ENCODE measurements at regions not wholly inside any gene's neighbourhood (a gene's known extent, or its start where the extent isn't known, plus 50 kb on each side); places are given as distances from the start of the nearest gene placed in this dataset.

DNA sequence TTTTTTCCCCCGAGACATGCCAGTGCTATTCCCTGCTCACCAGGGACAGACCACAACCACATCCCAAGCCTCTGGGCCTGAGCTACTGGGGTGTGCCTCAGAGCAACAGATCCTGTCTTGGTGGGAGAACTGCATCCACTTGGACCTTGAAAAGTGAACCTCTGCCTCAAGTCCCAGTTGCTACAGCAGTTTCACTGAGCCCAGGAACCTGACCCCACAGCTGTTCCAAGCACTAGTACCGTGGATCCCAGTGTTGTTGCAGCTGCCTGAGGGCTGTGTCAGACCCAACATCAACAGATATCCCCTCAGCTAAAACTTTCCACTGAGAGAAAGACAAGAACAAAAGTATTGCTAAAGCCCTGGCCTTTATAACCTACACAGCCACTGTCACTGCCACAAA, 373.0 kb downstream of the PLPP3 start:
- Histone ChIP-seq H3K9me3 (ENCODE audit: control insufficient read depth, low read length) (no peaks in the 10 kb centered on the region), H3K27ac (ENCODE audit: low read depth in 1 of 2, low read length in 2 of 2) (no peak overlapping the region), H3K4me3 (ENCODE audit: low read length in 2 of 2) (no peak overlapping the region), H3K4me1 (ENCODE audit: control insufficient read depth in 1 of 2, insufficient read depth in 2 of 2, low read length in 2 of 2) (no peaks in the 10 kb centered on the region), H3K27me3 (ENCODE audit: control insufficient read depth in 1 of 2, insufficient read depth in 2 of 2, low read length in 1 of 2) (no peaks in the 10 kb centered on the region), H3K36me3 (ENCODE audit: control insufficient read depth in 1 of 2, insufficient read depth in 2 of 2, low read length in 1 of 2) (no peaks in the 10 kb centered on the region)
- DNase-seq (no peak), ATAC-seq (ENCODE audit: low FRiP score) (no peak)
- intact Hi-C loops (cut with DNase I): no loop called here
- WGBS, 2 donors: 76 to 81% methylated on average over 2 of the region's 2 CpGs

DNA sequence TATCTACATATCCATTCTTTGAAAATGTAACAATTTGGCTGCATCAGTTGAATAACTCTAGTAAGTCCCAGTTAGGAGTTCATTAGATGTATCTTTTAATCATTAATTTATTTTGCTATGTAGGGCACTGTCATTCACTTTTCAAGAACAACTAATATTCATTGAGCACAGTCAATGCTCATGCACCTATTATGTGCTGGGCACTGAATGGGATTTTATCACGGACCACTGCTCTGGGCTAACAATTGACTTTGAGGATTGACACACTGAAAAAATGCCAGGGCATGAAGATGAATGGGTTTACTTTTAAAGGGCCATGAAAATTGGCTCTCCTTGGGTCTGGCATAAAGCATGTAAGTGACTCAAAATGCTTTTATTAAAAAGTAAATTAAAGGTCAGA, 375.2 kb downstream of the PLPP3 start:
- Histone ChIP-seq H3K4me3 (ENCODE audit: low read length in 2 of 2) (no peak overlapping the region), H3K4me1 (ENCODE audit: control insufficient read depth in 1 of 2, insufficient read depth in 2 of 2, low read length in 2 of 2) (no peaks in the 10 kb centered on the region), H3K27ac (ENCODE audit: low read depth in 1 of 2, low read length in 2 of 2) (no peak overlapping the region), H3K27me3 (ENCODE audit: control insufficient read depth in 1 of 2, insufficient read depth in 2 of 2, low read length in 1 of 2) (no peaks in the 10 kb centered on the region), H3K9me3 (ENCODE audit: control insufficient read depth, low read length) (no peaks in the 10 kb centered on the region), H3K36me3 (ENCODE audit: control insufficient read depth in 1 of 2, insufficient read depth in 2 of 2, low read length in 1 of 2) (no peaks in the 10 kb centered on the region)
- ATAC-seq (ENCODE audit: low FRiP score): no peak
- DNase-seq: no peak
- WGBS, 2 donors: 75 to 76% methylated on average over 1 of the region's 1 CpG
- intact Hi-C loops (cut with DNase I): no loop called here

DNA sequence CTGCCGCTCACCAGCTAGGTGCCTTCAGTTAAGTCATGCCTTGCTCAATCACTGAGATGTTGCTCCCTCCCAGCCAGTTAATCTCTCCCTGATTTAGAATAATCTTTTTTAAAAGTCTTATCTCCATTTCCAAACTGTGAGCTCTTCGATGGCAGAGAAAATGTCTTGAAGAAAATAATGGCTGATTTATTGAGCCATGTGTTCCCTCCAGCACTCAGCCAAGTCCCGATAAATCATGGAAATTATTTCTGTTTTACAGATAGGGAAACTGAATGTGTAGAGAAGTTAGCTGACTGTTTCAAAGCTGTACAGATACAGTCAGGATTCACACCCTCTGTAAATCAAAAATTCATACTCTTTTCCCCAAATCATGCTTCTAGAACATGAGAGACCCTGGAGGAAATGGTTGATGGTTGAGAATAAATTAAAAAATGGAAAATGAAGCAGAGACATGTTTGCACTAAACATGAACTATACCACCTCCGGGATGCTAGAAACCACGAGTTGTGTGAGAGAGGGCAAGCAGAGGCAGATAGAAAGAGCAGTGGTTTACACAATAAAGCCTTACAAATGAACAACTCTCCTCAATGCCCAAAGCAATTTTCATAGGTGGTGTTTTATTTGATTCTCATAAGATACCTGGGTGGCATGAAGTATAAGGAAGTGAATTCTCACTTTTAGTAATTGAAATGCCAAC, 376.4 kb downstream of the PLPP3 start:
- intact Hi-C loops (cut with DNase I): no loop called here
- no peak overlapping the region for H3K27ac ChIP-seq (ENCODE audit: low read depth in 1 of 2, low read length in 2 of 2)

DNA sequence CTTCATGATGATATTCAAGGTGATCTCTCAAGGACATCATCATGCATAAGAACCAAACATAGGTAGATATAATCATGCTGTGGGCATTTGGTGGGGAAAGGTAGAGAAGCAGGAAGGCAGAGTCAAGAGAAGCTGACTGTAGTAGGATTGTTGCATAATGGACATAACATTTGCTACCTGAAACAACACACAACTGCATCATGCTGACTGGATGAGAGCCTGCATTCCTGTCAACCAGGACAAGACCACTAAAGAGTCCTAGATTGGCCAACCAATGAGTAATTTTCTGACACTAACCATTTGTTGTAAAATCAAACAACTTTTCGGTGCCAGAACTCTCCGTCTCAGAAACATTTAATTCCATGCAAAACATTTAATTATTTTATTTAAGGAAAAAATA, 377.2 kb downstream of the PLPP3 start:
- DNase-seq (no peak), ATAC-seq (ENCODE audit: low FRiP score) (no peak)
- Histone ChIP-seq H3K9me3 (ENCODE audit: control insufficient read depth, low read length) (no peaks in the 10 kb centered on the region), H3K4me1 (ENCODE audit: control insufficient read depth in 1 of 2, insufficient read depth in 2 of 2, low read length in 2 of 2) (peaks cover 0 to under 1% of the 10 kb centered on the region in 2 donors), H3K4me3 (ENCODE audit: low read length in 2 of 2) (no peak overlapping the region), H3K27me3 (ENCODE audit: control insufficient read depth in 1 of 2, insufficient read depth in 2 of 2, low read length in 1 of 2) (peaks cover 0 to 2% of the 10 kb centered on the region in 2 donors), H3K27ac (ENCODE audit: low read depth in 1 of 2, low read length in 2 of 2) (no peak overlapping the region), H3K36me3 (ENCODE audit: control insufficient read depth in 1 of 2, insufficient read depth in 2 of 2, low read length in 1 of 2) (no peaks in the 10 kb centered on the region)
- intact Hi-C loops (cut with DNase I): no loop called here
- WGBS, 2 donors: 81 to 83% methylated on average over 2 of the region's 2 CpGs

More for the DNA sequence above, 376.4 kb downstream of the PLPP3 start:
- no peaks in the 10 kb centered on the region for H3K27me3 ChIP-seq (ENCODE audit: control insufficient read depth in 1 of 2, insufficient read depth in 2 of 2, low read length in 1 of 2)
- H3K36me3 ChIP-seq (ENCODE audit: control insufficient read depth in 1 of 2, insufficient read depth in 2 of 2, low read length in 1 of 2): no peaks in the 10 kb centered on the region
- H3K4me3 ChIP-seq (ENCODE audit: low read length in 2 of 2): no peak overlapping the region
- DNase-seq: no peak
- ATAC-seq (ENCODE audit: low FRiP score): peak; percentile 44
- 40 to 65% methylated on average over 5 of the region's 5 CpGs for WGBS, 2 donors
- H3K9me3 ChIP-seq (ENCODE audit: control insufficient read depth, low read length): no peaks in the 10 kb centered on the region
- H3K4me1 ChIP-seq (ENCODE audit: control insufficient read depth in 1 of 2, insufficient read depth in 2 of 2, low read length in 2 of 2): no peaks in the 10 kb centered on the region

DNA sequence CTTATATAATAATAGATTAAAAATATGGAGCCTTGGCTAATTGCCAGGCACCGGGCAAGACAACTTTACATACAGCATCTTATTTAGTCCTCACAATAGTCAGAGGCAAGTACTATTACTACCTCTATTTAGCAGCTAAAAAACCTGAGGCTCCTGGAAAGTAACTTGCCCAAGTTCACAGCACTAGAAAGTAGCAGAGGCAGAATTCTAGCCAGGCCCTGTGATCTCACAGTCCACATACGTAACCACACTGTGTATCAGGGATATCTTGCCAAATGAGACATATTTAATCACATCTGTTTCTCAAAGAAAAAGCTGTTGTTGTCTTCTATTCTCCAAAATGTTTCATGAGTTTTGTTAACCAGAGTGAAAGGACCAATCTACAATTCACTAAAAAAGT, 378.5 kb downstream of the PLPP3 start:
- Histone ChIP-seq H3K9me3 (ENCODE audit: control insufficient read depth, low read length) (no peaks in the 10 kb centered on the region), H3K27ac (ENCODE audit: low read depth in 1 of 2, low read length in 2 of 2) (no peak overlapping the region), H3K27me3 (ENCODE audit: control insufficient read depth in 1 of 2, insufficient read depth in 2 of 2, low read length in 1 of 2) (peaks cover 0 to 2% of the 10 kb centered on the region in 2 donors), H3K36me3 (ENCODE audit: control insufficient read depth in 1 of 2, insufficient read depth in 2 of 2, low read length in 1 of 2) (no peaks in the 10 kb centered on the region), H3K4me1 (ENCODE audit: control insufficient read depth in 1 of 2, insufficient read depth in 2 of 2, low read length in 2 of 2) (peaks cover 1 to 4% of the 10 kb centered on the region in 2 donors), H3K4me3 (ENCODE audit: low read length in 2 of 2) (no peak overlapping the region)
- DNase-seq: no peak
- WGBS, 2 donors: 36 to 45% methylated on average over 2 of the region's 2 CpGs
- no peak for ATAC-seq (ENCODE audit: low FRiP score)
- intact Hi-C loops (cut with DNase I): no loop called here

DNA sequence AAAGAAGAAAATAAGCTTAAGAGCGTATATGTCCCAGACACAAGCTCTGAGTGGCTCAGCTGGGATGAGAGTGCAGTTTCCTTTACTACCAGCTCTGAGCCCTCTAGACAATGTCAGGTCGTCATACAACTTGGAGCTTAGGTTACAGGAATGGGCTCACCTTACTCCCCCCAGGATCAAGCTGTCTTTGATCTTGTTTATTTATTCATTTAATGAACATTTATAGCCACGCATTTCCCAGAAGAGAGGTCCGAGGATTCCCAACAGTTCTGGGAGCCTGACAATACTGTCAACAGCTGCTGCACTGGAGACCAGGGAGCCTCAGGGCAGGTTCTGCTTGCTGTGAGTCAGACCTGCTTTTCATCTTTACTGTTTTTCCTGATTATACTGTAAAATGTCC, 378.9 kb downstream of the PLPP3 start:
- H3K4me3 ChIP-seq (ENCODE audit: low read length in 2 of 2): no peak overlapping the region
- no peaks in the 10 kb centered on the region for H3K9me3 ChIP-seq (ENCODE audit: control insufficient read depth, low read length)
- peaks cover 0 to 2% of the 10 kb centered on the region in 2 donors for H3K27me3 ChIP-seq (ENCODE audit: control insufficient read depth in 1 of 2, insufficient read depth in 2 of 2, low read length in 1 of 2)
- no peak for DNase-seq
- intact Hi-C loops (cut with DNase I): no loop called here
- H3K36me3 ChIP-seq (ENCODE audit: control insufficient read depth in 1 of 2, insufficient read depth in 2 of 2, low read length in 1 of 2): no peaks in the 10 kb centered on the region
- no peak overlapping the region for H3K27ac ChIP-seq (ENCODE audit: low read depth in 1 of 2, low read length in 2 of 2)
- WGBS, 2 donors: 87 to 90% methylated on average over 4 of the region's 4 CpGs
- H3K4me1 ChIP-seq (ENCODE audit: control insufficient read depth in 1 of 2, insufficient read depth in 2 of 2, low read length in 2 of 2): peaks cover 1 to 4% of the 10 kb centered on the region in 2 donors
- ATAC-seq (ENCODE audit: low FRiP score): no peak

DNA sequence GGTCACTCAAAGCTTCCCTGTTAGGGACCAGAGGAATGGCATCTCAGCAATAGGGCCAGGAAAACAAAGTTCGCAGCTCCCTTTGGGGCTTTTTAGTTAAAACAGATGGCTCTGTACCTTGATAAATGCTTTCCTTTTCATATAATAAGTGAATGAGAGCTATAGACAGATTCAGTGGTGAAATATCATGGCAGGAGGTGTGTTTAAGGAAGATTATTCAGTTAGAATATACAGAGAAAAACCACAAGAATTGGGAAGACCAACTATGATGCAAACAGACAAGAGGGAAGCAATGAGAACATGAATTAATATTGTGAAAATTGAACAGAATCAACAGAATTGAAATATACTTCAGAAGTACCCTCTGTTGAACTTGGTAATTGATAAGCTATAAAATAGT, 379.4 kb downstream of the PLPP3 start:
- Histone ChIP-seq H3K9me3 (ENCODE audit: control insufficient read depth, low read length) (no peaks in the 10 kb centered on the region), H3K27me3 (ENCODE audit: control insufficient read depth in 1 of 2, insufficient read depth in 2 of 2, low read length in 1 of 2) (peaks cover 0 to 2% of the 10 kb centered on the region in 2 donors), H3K36me3 (ENCODE audit: control insufficient read depth in 1 of 2, insufficient read depth in 2 of 2, low read length in 1 of 2) (no peaks in the 10 kb centered on the region), H3K27ac (ENCODE audit: low read depth in 1 of 2, low read length in 2 of 2) (no peak overlapping the region), H3K4me3 (ENCODE audit: low read length in 2 of 2) (no peak overlapping the region), H3K4me1 (ENCODE audit: control insufficient read depth in 1 of 2, insufficient read depth in 2 of 2, low read length in 2 of 2) (peaks cover 1 to 4% of the 10 kb centered on the region in 2 donors)
- ATAC-seq (ENCODE audit: low FRiP score) (no peak), DNase-seq (no peak)
- intact Hi-C loops (cut with DNase I): no loop called here
- WGBS, 2 donors: 63 to 98% methylated on average over 1 of the region's 1 CpG

DNA sequence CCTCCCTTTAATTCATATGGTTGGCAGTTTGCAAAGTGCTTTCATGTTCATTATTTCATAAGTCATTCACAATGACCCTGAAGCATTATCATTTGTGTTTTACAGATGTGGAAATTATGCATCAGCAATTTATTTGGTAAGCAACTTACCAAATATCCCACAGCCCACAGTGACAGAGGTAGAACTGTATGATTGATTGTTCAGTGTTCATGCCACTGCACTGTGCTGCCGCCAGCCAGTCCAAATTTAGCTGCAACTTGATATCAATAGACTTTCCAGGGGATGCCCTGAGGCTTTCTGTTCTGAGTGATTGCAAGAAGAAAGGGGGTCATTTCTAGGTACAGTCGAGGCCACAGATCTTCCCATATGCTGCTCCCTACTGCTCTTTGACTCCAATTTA, 380.3 kb downstream of the PLPP3 start:
- WGBS, 2 donors: 42 to 52% methylated on average over 2 of the region's 2 CpGs
- no peak for ATAC-seq (ENCODE audit: low FRiP score)
- intact Hi-C loops (cut with DNase I): no loop called here
- Histone ChIP-seq H3K4me3 (ENCODE audit: low read length in 2 of 2) (no peak overlapping the region), H3K9me3 (ENCODE audit: control insufficient read depth, low read length) (no peaks in the 10 kb centered on the region), H3K27me3 (ENCODE audit: control insufficient read depth in 1 of 2, insufficient read depth in 2 of 2, low read length in 1 of 2) (peaks cover 0 to 2% of the 10 kb centered on the region in 2 donors), H3K27ac (ENCODE audit: low read depth in 1 of 2, low read length in 2 of 2) (no peak overlapping the region), H3K4me1 (ENCODE audit: control insufficient read depth in 1 of 2, insufficient read depth in 2 of 2, low read length in 2 of 2) (peaks cover 1 to 4% of the 10 kb centered on the region in 2 donors), H3K36me3 (ENCODE audit: control insufficient read depth in 1 of 2, insufficient read depth in 2 of 2, low read length in 1 of 2) (no peaks in the 10 kb centered on the region)
- no peak for DNase-seq

DNA sequence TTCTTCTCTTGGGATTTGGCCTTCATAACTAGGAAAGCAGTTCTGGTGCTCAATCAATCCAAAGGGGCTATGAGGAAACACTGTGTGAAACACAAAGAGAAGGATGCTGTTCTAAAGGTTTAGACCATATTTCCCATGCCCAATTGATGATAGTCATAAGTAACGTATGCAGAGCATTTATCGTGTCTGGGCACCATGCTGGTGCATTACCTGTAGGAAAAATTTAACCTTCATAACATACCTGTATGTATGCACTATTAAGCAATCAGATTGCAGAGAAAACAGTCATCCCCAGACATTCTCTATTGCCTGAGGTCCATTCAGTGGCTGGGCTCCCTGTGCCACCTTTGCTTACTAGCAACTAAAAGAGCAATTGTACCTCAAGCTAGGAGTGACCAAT, 381.4 kb downstream of the PLPP3 start:
- peaks cover 0 to 2% of the 10 kb centered on the region in 2 donors for H3K27me3 ChIP-seq (ENCODE audit: control insufficient read depth in 1 of 2, insufficient read depth in 2 of 2, low read length in 1 of 2)
- DNase-seq (no peak), ATAC-seq (ENCODE audit: low FRiP score) (no peak)
- H3K4me1 ChIP-seq (ENCODE audit: control insufficient read depth in 1 of 2, insufficient read depth in 2 of 2, low read length in 2 of 2): peaks cover 1 to 4% of the 10 kb centered on the region in 2 donors
- H3K27ac ChIP-seq (ENCODE audit: low read depth in 1 of 2, low read length in 2 of 2): no peak overlapping the region
- H3K36me3 ChIP-seq (ENCODE audit: control insufficient read depth in 1 of 2, insufficient read depth in 2 of 2, low read length in 1 of 2): no peaks in the 10 kb centered on the region
- H3K9me3 ChIP-seq (ENCODE audit: control insufficient read depth, low read length): no peaks in the 10 kb centered on the region
- intact Hi-C loops (cut with DNase I): no loop called here
- H3K4me3 ChIP-seq (ENCODE audit: low read length in 2 of 2): no peak overlapping the region
- 97 to 99% methylated on average over 2 of the region's 2 CpGs for WGBS, 2 donors

All from aorta (tissue), 5 donors.